PC-9 (cell line): ENCODE measurements at regions not wholly inside any gene's neighbourhood (a gene's known extent, or its start where the extent isn't known, plus 50 kb on each side); places are given as distances from the start of the nearest gene placed in this dataset.

Source experiments
- BruUV-seq: library from RNA; stranded (reverse); fragments of 400-500 nt; replicated peaks from 2 replicates; lab custom pipeline; 2021; lab: Mats Ljungman, UMichigan
- CTCF ChIA-PET: fragments of 300-600 bp; sonication (Branson Sonifier 250); formaldehyde crosslinking; loops from one replicate; lab custom pipeline; 2022; ENCODE audit warnings: antibody characterized with exemption; lab: Charles Lee
- POLR2A ChIA-PET: fragments of 300-600 bp; sonication (Branson Sonifier 250); formaldehyde crosslinking; loops from one replicate; lab custom pipeline; 2022; ENCODE audit warnings: antibody characterized with exemption; ENCODE audit not compliant: unreplicated experiment; lab: Charles Lee
- DNase-seq, 2 experiments: peaks; one replicate each; pipeline versions ENCODE4 v3.0.0 to v3.0.0-alpha.2; 2015 to 2022; ENCODE audit warnings: mixed read lengths in 1 of 2
- H2AFZ ChIP-seq: fragments of 200-600 bp; sonication (generic); 2 replicates; pipeline ENCODE4 v1.8.1; 2017; ENCODE audit warnings: antibody characterized with exemption
- H3F3A ChIP-seq: fragments of 200-600 bp; sonication (generic); 2 replicates; pipeline ENCODE4 v1.8.1; 2017; ENCODE audit warnings: antibody characterized with exemption, mild to moderate bottlenecking, low read depth; ENCODE audit not compliant: insufficient read depth
- H3K27ac ChIP-seq: fragments of 200-600 bp; sonication (generic); 2 replicates; pipeline ENCODE4 v1.6.1; 2016; ENCODE audit warnings: mixed run types
- H3K27me3 ChIP-seq: fragments of 200-600 bp; sonication (generic); 2 replicates; pipeline ENCODE4 v1.6.1; 2016; ENCODE audit warnings: low read depth, mixed run types; ENCODE audit not compliant: insufficient read depth
- H3K36me3 ChIP-seq: fragments of 200-600 bp; sonication (generic); 2 replicates; pipeline ENCODE4 v1.6.1; 2016; ENCODE audit warnings: low read depth, mixed run types
- H3K4me1 ChIP-seq: fragments of 200-600 bp; sonication (generic); replicated peaks from 2 replicates; pipeline ENCODE4 v1.6.1; 2016; ENCODE audit warnings: mixed run types; ENCODE audit not compliant: insufficient read depth
- H3K4me2 ChIP-seq: fragments of 200-600 bp; sonication (generic); 2 replicates; pipeline ENCODE4 v1.6.1; 2017; ENCODE audit warnings: mixed run types
- H3K4me3 ChIP-seq: fragments of 200-600 bp; sonication (generic); 2 replicates; pipeline ENCODE4 v1.6.1; 2016; ENCODE audit warnings: mixed run types
- H3K79me2 ChIP-seq: fragments of 200-600 bp; sonication (generic); 2 replicates; pipeline ENCODE4 v1.6.1; 2017; ENCODE audit warnings: low read depth, mixed run types
- H3K9me2 ChIP-seq: fragments of 200-600 bp; sonication (generic); 2 replicates; pipeline ENCODE4 v1.8.1; 2017; ENCODE audit warnings: mild to moderate bottlenecking; ENCODE audit not compliant: insufficient read depth
- H3K9me3 ChIP-seq: fragments of 200-600 bp; sonication (generic); 2 replicates; pipeline ENCODE4 v1.8.1; 2016; ENCODE audit warnings: low read depth; ENCODE audit not compliant: insufficient read depth
- H4K20me1 ChIP-seq: fragments of 200-600 bp; sonication (generic); 2 replicates; pipeline ENCODE4 v1.8.1; 2017; ENCODE audit not compliant: insufficient read depth
- EZH2 ChIP-seq: fragments of 200-600 bp; sonication (generic); IDR thresholded peaks from 2 replicates; pipeline ENCODE4 v1.8.0; 2017; ENCODE audit warnings: antibody characterized with exemption, low read depth
- intact Hi-C: fragments of 100-400 bp; cut with micrococcal nuclease; formaldehyde crosslinking; loops from one replicate; pipeline ENCODE4 v1.10.0; 2022; ENCODE audit not compliant: unreplicated experiment
- TF ChIP-seq, protein P1 (sequence below): fragments of 200-600 bp; sonication (generic); conservative IDR thresholded peaks from 2 replicates; pipeline ENCODE4 v1.6.1; 2017; ENCODE audit warnings: mixed run types, antibody characterized with exemption, mild to moderate bottlenecking, moderate library complexity

DNA sequence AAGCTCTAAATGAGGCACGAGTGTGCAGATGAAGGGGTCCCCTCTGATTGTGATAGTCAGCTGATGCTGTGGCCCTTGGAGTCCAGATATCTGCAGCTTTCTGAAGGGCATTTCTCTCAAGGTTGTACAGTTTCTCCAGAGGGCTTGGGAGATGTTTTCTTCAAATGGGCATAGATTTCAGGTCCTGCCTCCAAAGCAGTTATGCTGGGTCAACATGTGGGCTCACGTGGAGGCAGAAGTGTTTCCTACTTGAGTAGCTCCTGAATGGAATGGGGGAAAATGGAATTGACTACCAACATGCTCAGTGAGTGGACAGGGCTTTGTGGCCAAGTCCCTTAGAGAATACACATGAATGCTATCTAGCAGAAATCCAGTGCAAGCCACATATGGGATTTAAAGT, 360.7 kb downstream of the SAMD5 start:
- Histone ChIP-seq H4K20me1 (no peaks in the 10 kb centered on the region), H3K27me3 (no peaks in the 10 kb centered on the region), H3K4me1 (no peaks in the 10 kb centered on the region), H3F3A (no peaks in the 10 kb centered on the region), H2AFZ (no peak overlapping the region), H3K9me3 (no peaks in the 10 kb centered on the region), H3K27ac (no peak overlapping the region), H3K36me3 (no peaks in the 10 kb centered on the region), H3K9me2 (no peaks in the 10 kb centered on the region), H3K4me2 (no peak overlapping the region), H3K79me2 (no peaks in the 10 kb centered on the region), H3K4me3 (no peak overlapping the region)
- TF ChIP-seq, protein P1, sequence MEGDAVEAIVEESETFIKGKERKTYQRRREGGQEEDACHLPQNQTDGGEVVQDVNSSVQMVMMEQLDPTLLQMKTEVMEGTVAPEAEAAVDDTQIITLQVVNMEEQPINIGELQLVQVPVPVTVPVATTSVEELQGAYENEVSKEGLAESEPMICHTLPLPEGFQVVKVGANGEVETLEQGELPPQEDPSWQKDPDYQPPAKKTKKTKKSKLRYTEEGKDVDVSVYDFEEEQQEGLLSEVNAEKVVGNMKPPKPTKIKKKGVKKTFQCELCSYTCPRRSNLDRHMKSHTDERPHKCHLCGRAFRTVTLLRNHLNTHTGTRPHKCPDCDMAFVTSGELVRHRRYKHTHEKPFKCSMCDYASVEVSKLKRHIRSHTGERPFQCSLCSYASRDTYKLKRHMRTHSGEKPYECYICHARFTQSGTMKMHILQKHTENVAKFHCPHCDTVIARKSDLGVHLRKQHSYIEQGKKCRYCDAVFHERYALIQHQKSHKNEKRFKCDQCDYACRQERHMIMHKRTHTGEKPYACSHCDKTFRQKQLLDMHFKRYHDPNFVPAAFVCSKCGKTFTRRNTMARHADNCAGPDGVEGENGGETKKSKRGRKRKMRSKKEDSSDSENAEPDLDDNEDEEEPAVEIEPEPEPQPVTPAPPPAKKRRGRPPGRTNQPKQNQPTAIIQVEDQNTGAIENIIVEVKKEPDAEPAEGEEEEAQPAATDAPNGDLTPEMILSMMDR, result no peak
- TF ChIP-seq EZH2, result no peak
- CTCF ChIA-PET, result no interaction called here
- POLR2A ChIA-PET, result interaction anchor here (0.6 kb wide), 1 partner anchor 311 kb away, joined by 7 read pairs; no protein-coding TSS in a partner anchor
- DNase-seq, result no peak
- intact Hi-C loops, result no loop called here
- BruUV-seq, result no TSS peak

DNA sequence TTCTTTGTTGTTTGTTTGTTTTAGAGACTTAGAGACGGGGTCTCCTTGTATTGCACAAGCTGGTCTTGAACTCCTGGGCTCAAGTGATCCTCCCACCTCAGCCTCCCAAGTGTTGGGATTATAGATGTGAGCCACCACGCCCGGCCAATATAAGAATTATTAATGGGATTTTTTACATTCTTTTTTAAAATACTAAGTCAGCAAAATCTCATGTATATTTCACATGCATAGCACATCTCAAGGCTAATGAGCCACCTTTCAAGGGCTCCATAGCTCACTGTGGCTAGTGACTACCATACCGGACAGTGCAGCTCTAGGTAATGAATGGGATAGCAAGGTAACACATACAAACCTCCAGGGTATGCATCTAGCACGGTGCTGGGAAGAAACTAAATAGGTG, 361.4 kb downstream of the SAMD5 start:
- Histone ChIP-seq H3K4me1 (no peaks in the 10 kb centered on the region), H3F3A (no peaks in the 10 kb centered on the region), H3K9me2 (no peaks in the 10 kb centered on the region), H2AFZ (no peak overlapping the region), H3K36me3 (no peaks in the 10 kb centered on the region), H3K27ac (no peak overlapping the region), H3K27me3 (no peaks in the 10 kb centered on the region), H3K9me3 (no peaks in the 10 kb centered on the region), H3K79me2 (no peaks in the 10 kb centered on the region), H3K4me2 (no peak overlapping the region), H3K4me3 (no peak overlapping the region), H4K20me1 (no peaks in the 10 kb centered on the region)
- DNase-seq, result no peak
- ChIA-PET POLR2A (interaction anchor here (0.6 kb wide), 1 partner anchor 310 kb away, joined by 7 read pairs; no protein-coding TSS in a partner anchor), CTCF (no interaction called here)
- TF ChIP-seq, protein P1, result no peak
- no peak for TF ChIP-seq EZH2
- no TSS peak for BruUV-seq
- intact Hi-C loops, result no loop called here

DNA sequence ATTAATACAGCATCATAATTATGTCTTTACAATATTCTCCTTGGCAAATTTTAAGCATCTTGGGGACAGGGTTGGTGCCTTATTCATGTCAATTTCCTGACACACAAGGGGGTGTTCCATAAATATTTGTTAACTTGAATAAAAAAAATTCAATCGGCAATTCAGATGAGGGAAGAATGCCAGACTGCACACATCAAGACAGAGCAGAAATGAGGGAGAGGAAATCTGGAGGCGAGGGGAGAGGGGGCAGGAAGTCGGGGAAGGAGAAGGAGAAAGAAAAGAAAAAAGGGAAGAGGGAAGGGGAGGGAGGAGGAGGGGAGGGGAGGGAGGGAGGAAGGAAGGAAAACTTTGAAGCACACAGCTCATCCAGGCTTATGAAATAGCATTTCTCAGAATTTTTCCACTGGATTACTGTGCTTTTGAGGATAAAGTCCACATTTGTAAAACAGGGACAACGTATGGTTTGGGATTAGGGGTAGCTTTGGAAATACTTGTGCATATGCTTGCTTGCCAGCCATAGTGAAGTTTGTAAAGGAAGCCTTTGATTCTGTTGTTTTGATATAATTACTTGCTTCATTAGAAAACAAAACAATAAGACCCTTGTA, 362.1 kb downstream of the SAMD5 start:
- POLR2A ChIA-PET, result no interaction called here
- intact Hi-C loops, result no loop called here
- Histone ChIP-seq H3K9me2 (no peaks in the 10 kb centered on the region), H3K27me3 (no peaks in the 10 kb centered on the region), H3K4me1 (no peaks in the 10 kb centered on the region), H3K79me2 (no peaks in the 10 kb centered on the region), H3F3A (no peaks in the 10 kb centered on the region), H3K27ac (no peak overlapping the region), H3K9me3 (no peaks in the 10 kb centered on the region), H3K4me3 (no peak overlapping the region), H4K20me1 (no peaks in the 10 kb centered on the region), H2AFZ (no peak overlapping the region), H3K36me3 (no peaks in the 10 kb centered on the region), H3K4me2 (no peak overlapping the region)
- DNase-seq, result no peak
- no TSS peak for BruUV-seq
- CTCF ChIA-PET, result no interaction called here
- TF ChIP-seq, protein P1, result no peak
- TF ChIP-seq EZH2, result no peak
